Hippocampal formation (tissue), 2 donors: ENCODE measurements at regions not wholly inside any gene's neighbourhood (a gene's known extent, or its start where the extent isn't known, plus 50 kb on each side); places are given as distances from the start of the nearest gene placed in this dataset.
"Not testable (repeated sequence)": the region's sequence is repeated elsewhere in the genome, so short reads cannot be mapped to it uniquely, and the experiment has no call there.

ENCODE experiments used
- DNase-seq, 2 donors: peaks; one replicate each; lab custom pipeline; 2025; lab: John Stamatoyannopoulos, UW

DNA sequence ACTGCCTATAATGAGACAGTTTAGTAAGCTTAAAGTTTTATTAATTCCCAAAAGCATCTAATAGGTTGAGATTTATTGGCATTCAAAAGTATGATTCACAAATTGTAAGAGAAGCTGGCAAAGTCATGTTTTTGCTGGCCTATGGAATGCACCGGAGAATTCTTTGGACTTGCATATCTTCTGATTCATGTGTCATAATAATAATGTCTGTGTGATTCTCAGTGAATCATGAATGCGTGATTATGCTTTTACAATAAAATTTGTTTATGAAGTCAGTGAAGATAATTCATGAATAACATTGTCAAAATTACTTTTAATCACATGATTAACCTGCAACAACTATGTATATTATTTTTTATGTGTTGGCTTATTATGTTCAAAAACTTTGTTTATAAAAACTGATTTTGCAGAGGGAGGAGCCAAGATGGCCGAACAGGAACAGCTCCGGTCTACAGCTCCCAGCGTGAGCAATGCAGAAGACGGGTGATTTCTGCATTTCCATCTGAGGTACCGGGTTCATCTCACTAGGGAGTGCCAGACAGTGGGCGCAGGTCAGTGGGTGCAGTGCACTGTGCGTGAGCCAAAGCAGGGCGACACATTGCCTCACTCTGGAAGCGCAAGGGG, 389.2 kb downstream of the SRGAP2C start:
- not testable (repeated sequence) for DNase-seq

GRCh38 chr1:121574505-121574899, 389.7 kb downstream of the SRGAP2C start:
- DNase-seq, result not testable (repeated sequence)

GRCh38 chr1:121582898-121583297, 398.1 kb downstream of the SRGAP2C start:
- not testable (repeated sequence) for DNase-seq

- DNase-seq, result no peak
These were observed 401.8 kb downstream of the SRGAP2C start for GRCh38 chr1:121586369-121587229.

GRCh38 chr1:121587230-121587569, 402.4 kb downstream of the SRGAP2C start:
- DNase-seq, result no peak

- no peak for DNase-seq
These were observed 403.0 kb downstream of the SRGAP2C start for GRCh38 chr1:121587777-121588176.

GRCh38 chr1:121594096-121594495, 409.3 kb downstream of the SRGAP2C start:
- no peak for DNase-seq

- DNase-seq, result no peak
These were observed 410.3 kb downstream of the SRGAP2C start for GRCh38 chr1:121595089-121595488.

- not testable (repeated sequence) for DNase-seq
These were observed 420.2 kb downstream of the SRGAP2C start for GRCh38 chr1:121604843-121605444.

DNA sequence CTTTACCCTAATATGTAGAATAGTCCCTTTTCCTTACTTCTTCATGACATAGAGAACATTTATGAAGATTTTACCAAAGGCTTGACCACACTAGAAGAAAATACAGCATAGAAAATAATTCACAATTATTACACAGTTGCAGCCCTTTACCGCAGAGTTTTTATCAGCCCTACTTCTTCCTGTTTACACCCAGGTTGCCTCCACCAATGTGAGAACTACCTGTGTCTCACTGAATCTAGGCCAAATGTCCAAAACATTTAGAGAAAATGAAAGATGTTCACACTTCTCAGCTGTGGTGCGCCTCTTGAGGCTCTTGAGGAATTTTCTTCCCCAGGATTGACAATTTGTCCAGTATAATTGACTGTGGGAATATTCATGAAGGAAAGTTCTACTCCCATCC, 422.7 kb downstream of the SRGAP2C start:
- not testable (repeated sequence) for DNase-seq
